ENCODE measurements at regions not wholly inside any gene's neighbourhood (a gene's known extent, or its start where the extent isn't known, plus 50 kb on each side); places are given as distances from the start of the nearest gene placed in this dataset.
"Not testable (repeated sequence)": the region's sequence is repeated elsewhere in the genome, so short reads cannot be mapped to it uniquely, and the experiment has no call there.

- DNase-seq: peak; percentile 55 to 62
Measured at GRCh38 chr3:61381745-61382392, 130.6 kb upstream of the FHIT start.

GRCh38 chr3:61387817-61388216, 136.6 kb upstream of the FHIT start:
- no peak for DNase-seq

- DNase-seq: not testable (repeated sequence)
Measured at GRCh38 chr3:61393480-61393947, 142.3 kb upstream of the FHIT start.

GRCh38 chr3:61401359-61401758, 150.1 kb upstream of the FHIT start:
- no peak for DNase-seq

- no peak for DNase-seq
Measured at GRCh38 chr3:61407397-61407796, 154.0 kb upstream of the PTPRG start.

GRCh38 chr3:61409638-61410037, 151.7 kb upstream of the PTPRG start:
- no peak for DNase-seq

- not testable (repeated sequence) for DNase-seq
Measured at GRCh38 chr3:61410358-61410757, 151.0 kb upstream of the PTPRG start.

DNA sequence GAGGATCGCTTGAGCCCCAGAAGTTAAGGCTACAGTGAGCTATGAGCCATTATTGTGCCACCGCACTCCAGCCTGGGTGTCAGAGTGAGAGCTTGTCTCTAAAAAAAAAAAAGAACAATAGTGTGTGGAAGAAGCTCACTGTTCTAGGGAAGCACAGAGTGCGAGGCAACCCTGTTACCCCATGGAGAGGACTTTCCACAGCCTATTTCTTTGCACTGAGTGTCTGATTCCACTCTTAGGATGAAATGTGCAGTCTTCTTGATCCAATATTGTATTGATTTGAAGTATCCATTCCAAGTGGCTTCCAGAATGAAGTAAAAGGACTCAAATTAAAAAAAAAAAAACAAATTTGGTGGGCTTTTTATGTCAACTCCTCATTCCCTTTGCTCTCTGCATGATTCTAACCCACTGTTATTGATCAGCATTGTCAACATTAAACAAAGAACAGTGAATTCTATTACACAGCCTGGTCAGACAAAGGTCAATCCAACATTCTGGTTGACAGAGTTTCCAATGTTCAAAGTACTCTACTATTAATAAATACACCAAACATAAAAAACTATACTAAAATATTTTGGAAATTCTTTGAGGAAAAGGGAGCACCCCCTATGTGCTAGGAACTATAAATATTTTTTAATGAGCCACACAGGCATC, 150.2 kb upstream of the PTPRG start:
- no peak for DNase-seq

- DNase-seq: no peak
Measured at GRCh38 chr3:61414456-61414855, 146.9 kb upstream of the PTPRG start.

GRCh38 chr3:61415201-61415600, 146.2 kb upstream of the PTPRG start:
- DNase-seq: no peak

GRCh38 chr3:61416618-61417017, 144.8 kb upstream of the PTPRG start:
- no peak for DNase-seq

DNA sequence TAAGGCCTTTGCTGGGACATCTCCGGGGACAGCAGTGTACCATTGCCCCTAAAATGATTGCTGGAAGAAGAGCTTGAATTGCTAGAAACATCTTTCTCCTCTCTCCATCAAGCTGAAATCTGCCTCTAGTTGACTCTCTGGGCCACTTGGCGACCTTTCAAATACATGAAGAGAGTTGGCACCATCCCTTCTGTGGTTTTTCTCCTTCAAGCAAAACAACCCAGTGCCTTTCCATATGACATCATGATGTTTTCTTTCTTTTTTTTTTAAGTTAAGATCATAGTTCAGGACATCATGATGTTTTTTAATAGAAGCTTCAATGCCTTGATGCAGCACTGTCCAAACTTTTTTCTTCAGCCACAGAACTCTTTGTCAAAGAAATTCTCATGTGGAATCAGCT, 144.0 kb upstream of the PTPRG start:
- no peak for DNase-seq

DNA sequence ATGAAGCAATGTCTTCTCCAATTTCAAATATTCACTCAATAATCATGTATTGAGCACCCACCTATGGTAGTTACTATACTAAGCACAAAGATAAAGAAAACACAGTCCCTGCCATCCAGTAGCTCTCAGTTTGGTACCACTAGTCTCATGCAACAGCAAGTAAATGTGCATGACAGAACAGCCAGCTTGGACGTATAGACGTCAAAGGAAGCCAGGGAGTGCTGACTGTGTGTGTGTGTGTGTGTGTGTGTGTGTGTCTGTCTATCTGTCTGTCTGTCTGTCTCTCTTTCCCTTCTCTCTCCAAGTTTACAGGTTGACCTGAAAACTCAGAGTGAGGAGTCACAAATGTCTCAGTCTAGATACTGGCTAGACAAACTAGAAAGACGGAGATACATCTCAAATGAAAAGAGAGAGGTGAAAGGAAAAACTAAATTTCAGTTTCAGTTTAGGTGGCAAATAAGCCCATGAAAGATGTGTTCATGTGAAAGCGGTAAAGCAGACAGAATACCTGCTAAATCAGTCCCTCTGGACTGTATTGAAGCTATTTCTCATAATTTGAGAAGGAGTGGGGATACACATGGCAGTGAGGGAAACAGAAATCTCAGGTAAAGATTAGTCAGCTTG, 141.1 kb upstream of the PTPRG start:
- DNase-seq: no peak

GRCh38 chr3:61422945-61423673, 138.3 kb upstream of the PTPRG start:
- no peak for DNase-seq

DNA sequence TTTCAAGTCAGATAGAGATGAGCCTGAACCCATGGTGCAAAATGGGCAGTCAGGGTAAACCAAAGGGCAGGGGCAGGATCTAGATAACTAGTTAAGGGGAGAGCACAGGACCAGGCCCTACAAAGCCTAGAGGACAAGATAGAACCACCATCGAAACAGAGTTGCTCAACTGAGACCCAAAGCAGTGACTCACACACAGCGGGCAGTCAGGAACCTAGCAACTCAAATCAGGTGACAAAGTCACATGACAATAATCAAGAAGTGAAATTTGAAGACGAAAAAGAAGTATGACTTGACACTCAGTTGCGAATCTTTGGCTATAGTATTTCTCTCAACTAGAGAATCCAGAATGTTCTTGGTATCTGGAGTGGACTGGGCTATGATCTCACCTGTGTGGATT, 136.0 kb upstream of the PTPRG start:
- DNase-seq: no peak

DNA sequence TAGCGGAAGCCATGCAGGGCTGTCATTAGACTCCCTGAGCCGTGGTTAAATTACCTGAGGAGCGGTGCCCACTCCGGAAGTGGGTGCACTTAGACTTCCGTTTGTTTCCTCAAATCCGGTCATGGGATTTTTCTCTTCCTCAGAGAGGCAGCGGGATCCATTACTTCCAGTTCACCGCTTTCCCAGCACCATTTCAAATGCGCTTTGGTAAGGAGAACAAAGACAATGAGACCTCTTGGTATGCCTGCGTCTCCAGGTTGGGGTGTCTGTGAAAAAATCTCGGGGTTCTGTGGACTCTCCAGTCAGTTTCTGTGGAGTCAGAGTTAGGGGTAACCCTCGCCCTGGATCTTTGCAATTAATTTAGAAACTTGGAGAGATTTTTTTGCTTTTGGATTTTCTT, 132.3 kb upstream of the PTPRG start:
- DNase-seq: no peak

DNA sequence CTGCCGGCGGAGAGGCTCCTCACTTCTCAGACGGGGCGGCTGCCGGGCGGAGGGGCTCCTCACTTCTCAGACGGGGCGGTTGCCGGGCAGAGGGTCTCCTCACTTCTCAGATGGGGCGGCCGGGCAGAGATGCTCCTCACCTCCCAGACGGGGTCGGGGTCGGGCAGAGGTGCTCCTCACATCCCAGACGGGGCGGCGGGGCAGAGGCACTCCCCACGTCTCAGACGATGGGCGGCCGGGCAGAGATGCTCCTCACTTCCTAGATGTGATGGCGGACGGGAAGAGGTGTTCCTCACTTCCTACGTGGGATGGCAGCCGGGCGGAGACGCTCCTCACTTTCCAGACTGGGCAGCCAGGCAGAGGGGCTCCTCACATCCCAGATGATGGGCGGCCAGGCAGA, 126.5 kb upstream of the PTPRG start:
- not testable (repeated sequence) for DNase-seq

- DNase-seq: not testable (repeated sequence)
Measured at GRCh38 chr3:61435361-61435760, 126.0 kb upstream of the PTPRG start.

GRCh38 chr3:61438253-61439121, 122.9 kb upstream of the PTPRG start:
- DNase-seq: no peak

GRCh38 chr3:61439122-61439458, 122.3 kb upstream of the PTPRG start:
- DNase-seq: no peak

DNA sequence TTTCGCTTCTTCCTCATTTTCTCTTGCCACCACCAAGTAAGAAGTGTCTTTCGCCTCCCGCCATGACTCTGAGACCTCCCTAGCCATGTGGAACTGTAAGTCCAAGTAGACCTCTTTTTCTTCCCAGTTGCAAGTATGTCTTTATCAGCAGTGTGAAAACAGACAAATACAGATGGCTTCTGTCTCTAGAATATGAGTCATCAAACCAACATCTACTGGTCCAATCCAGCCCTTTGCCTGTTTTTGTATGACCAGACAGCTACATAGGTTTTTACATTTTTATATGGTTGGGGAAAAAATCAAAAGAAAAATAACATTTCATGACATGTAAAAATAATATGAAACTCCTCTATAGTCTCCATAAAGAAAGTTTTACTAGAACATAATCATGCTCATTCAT, 118.7 kb upstream of the PTPRG start:
- no peak for DNase-seq

- no peak for DNase-seq
Measured at GRCh38 chr3:61443886-61444285, 117.5 kb upstream of the PTPRG start.

GRCh38 chr3:61444782-61445181, 116.6 kb upstream of the PTPRG start:
- DNase-seq: no peak
